ENCODE measurements at regions not wholly inside any gene's neighbourhood (a gene's known extent, or its start where the extent isn't known, plus 50 kb on each side); places are given as distances from the start of the nearest gene placed in this dataset.
A peak's percentile ranks its signal among the peaks of the same experiment; 100 is the strongest.

- DNase-seq: no peak
Measured at GRCh38 chr6:100132005-100132404, 138.0 kb upstream of the MCHR2 start.

- no peak for DNase-seq
Measured at GRCh38 chr6:100130630-100131029, 136.6 kb upstream of the MCHR2 start.

- DNase-seq: no peak
Measured at GRCh38 chr6:100126790-100127484, 132.9 kb upstream of the MCHR2 start.

GRCh38 chr6:100121854-100122609 lies 128.0 kb upstream of the MCHR2 start:
- no peak for DNase-seq

GRCh38 chr6:100119261-100119660 lies 125.2 kb upstream of the MCHR2 start:
- DNase-seq: no peak

- DNase-seq: no peak
Measured at GRCh38 chr6:100118301-100118700, 124.3 kb upstream of the MCHR2 start.

GRCh38 chr6:100117680-100118079 lies 123.7 kb upstream of the MCHR2 start:
- no peak for DNase-seq

GRCh38 chr6:100116411-100117194 lies 122.6 kb upstream of the MCHR2 start:
- peak; percentile 60 for DNase-seq

GRCh38 chr6:100115407-100116101 lies 121.5 kb upstream of the MCHR2 start:
- no peak for DNase-seq

GRCh38 chr6:100112855-100113508 lies 119.0 kb upstream of the MCHR2 start:
- DNase-seq: no peak

GRCh38 chr6:100105919-100106529 lies 112.0 kb upstream of the MCHR2 start:
- DNase-seq: no peak

- DNase-seq: no peak
Measured at GRCh38 chr6:100105138-100105537, 111.1 kb upstream of the MCHR2 start.

- no peak for DNase-seq
Measured at GRCh38 chr6:100103931-100104330, 109.9 kb upstream of the MCHR2 start.

GRCh38 chr6:100103194-100103593 lies 109.2 kb upstream of the MCHR2 start:
- DNase-seq: no peak

- DNase-seq: no peak
Measured at GRCh38 chr6:100101644-100102043, 107.6 kb upstream of the MCHR2 start.

GRCh38 chr6:100100776-100101175 lies 106.8 kb upstream of the MCHR2 start:
- DNase-seq: no peak

- DNase-seq: peak; percentile 46
Measured at GRCh38 chr6:100099189-100100074, 105.4 kb upstream of the MCHR2 start.

- no peak for DNase-seq
Measured at GRCh38 chr6:100096936-100097335, 102.9 kb upstream of the MCHR2 start.

GRCh38 chr6:100096341-100096740 lies 102.3 kb upstream of the MCHR2 start:
- DNase-seq: no peak

- no peak for DNase-seq
Measured at GRCh38 chr6:100093405-100093804, 99.4 kb upstream of the MCHR2 start.

GRCh38 chr6:100088009-100088408 lies 94.0 kb upstream of the MCHR2 start:
- no peak for DNase-seq

All from NCI-H2029 treated with DMSO at 0.1 percent for 48 hours (cell line).